A549 (cell line): ENCODE measurements at regions not wholly inside any gene's neighbourhood (a gene's known extent, or its start where the extent isn't known, plus 50 kb on each side); places are given as distances from the start of the nearest gene placed in this dataset.

Source experiments
- ATAC-seq, 2 experiments: fragments of 200-7000 bp in 1 of 2; fragments of >200 bp in 1 of 2; cut with Nextera tagmentation in 1 of 2; cut with Tn5 transposase in 1 of 2; 3 replicates each; pipeline versions ENCODE4 v1.8.0 to v1.9.1; 2018 to 2020; ENCODE audit warnings: mild to moderate bottlenecking in 1 of 2, moderate library complexity in 1 of 2
- CTCF ChIA-PET: fragments of 300-600 bp; sonication (Branson Sonifier 250); formaldehyde crosslinking; extraction: SDS; loops from one replicate; lab custom pipeline; 2021; ENCODE audit warnings: antibody characterized with exemption, inconsistent platforms; lab: Yijun Ruan, JAX
- POLR2A ChIA-PET: fragments of 350-600 bp; formaldehyde crosslinking; extraction: SDS; loops from one replicate; lab custom pipeline; 2021; ENCODE audit warnings: antibody characterized with exemption, inconsistent platforms; lab: Yijun Ruan, JAX
- DNase-seq, 2 experiments: peaks; one replicate each; pipeline versions ENCODE4 v3.0.0 to v3.0.0-alpha.2; 2011 to 2016; ENCODE audit warnings: low read depth in 1 of 2, low spot score in 1 of 2
- FAIRE-seq: peaks from 2 replicates; lab custom pipeline; 2011; peaks lifted over from hg19 to GRCh38; lab: Jason Lieb, UNC
- H3K27ac ChIP-seq, 2 experiments: fragments of >200 bp; sonication (Bioruptor Twin); formaldehyde crosslinking; 3 replicates each; pipeline ENCODE4 v1.5.1; 2016 to 2017
- H3K4me1 ChIP-seq: fragments of >200 bp; sonication (Bioruptor Twin); formaldehyde crosslinking; 3 replicates; pipeline ENCODE4 v1.6.1; 2016
- H3K4me2 ChIP-seq: fragments of >200 bp; sonication (Bioruptor Twin); formaldehyde crosslinking; 3 replicates; pipeline ENCODE4 v1.6.1; 2016
- H3K4me3 ChIP-seq: fragments of >200 bp; sonication (Bioruptor Twin); formaldehyde crosslinking; 3 replicates; pipeline ENCODE4 v1.5.1; 2016
- H3K9me3 ChIP-seq: fragments of >200 bp; sonication (Bioruptor Twin); formaldehyde crosslinking; 3 replicates; pipeline ENCODE4 v1.6.1; 2016
- ATOH8 ChIP-seq: fragments of 250-450 bp; sonication (Bioruptor Pico); IDR thresholded peaks from 2 replicates; pipeline ENCODE4 v1.5.0; 2020; ENCODE audit warnings: low read depth, mild to moderate bottlenecking, moderate library complexity
- BCL3 ChIP-seq: fragments of >200 bp; sonication (Bioruptor Twin); formaldehyde crosslinking; IDR thresholded peaks from 3 replicates; pipeline ENCODE4 v1.6.1; 2016
- BHLHE40 ChIP-seq: IDR thresholded peaks from 2 replicates; pipeline ENCODE4 v1.6.1; 2012; ENCODE audit warnings: low read depth, low read length, inconsistent platforms
- CBX2 ChIP-seq: fragments of 200-600 bp; sonication (generic); IDR thresholded peaks from 2 replicates; pipeline ENCODE4 v1.6.1; 2016; ENCODE audit warnings: low read depth, mild to moderate bottlenecking, borderline replicate concordance
- EHF ChIP-seq: fragments of 250-450 bp; sonication (Bioruptor Pico); IDR thresholded peaks from 2 replicates; pipeline ENCODE4 v1.5.0; 2020; ENCODE audit warnings: mild to moderate bottlenecking
- FOSB ChIP-seq: fragments of 250-450 bp; sonication (Bioruptor Pico); IDR thresholded peaks from 2 replicates; pipeline ENCODE4 v1.5.0; 2020; ENCODE audit warnings: mild to moderate bottlenecking, moderate library complexity
- FOXS1 ChIP-seq: fragments of 250-450 bp; sonication (Bioruptor Pico); IDR thresholded peaks from 2 replicates; pipeline ENCODE4 v1.5.0; 2020; ENCODE audit warnings: mild to moderate bottlenecking, moderate library complexity
- HES2 ChIP-seq: fragments of >200 bp; sonication (Bioruptor Twin); formaldehyde crosslinking; IDR thresholded peaks from 2 replicates; pipeline ENCODE4 v1.6.1; 2016
- HEYL ChIP-seq: fragments of 250-450 bp; sonication (Bioruptor Pico); IDR thresholded peaks from 2 replicates; pipeline ENCODE4 v1.8.0; 2021; ENCODE audit warnings: mild to moderate bottlenecking, moderate library complexity
- HOXB5 ChIP-seq: fragments of 250-450 bp; sonication (Bioruptor Pico); IDR thresholded peaks from 2 replicates; pipeline ENCODE4 v1.5.0; 2020; ENCODE audit warnings: mild to moderate bottlenecking, moderate library complexity
- JUN ChIP-seq, 2 experiments: fragments of >200 bp; sonication (Bioruptor Twin); formaldehyde crosslinking; IDR thresholded peaks; 2 replicates in 1 of 2; 3 replicates in 1 of 2; pipeline ENCODE4 v1.6.1; 2016 to 2017
- JUNB ChIP-seq: fragments of >200 bp; sonication (Bioruptor Twin); formaldehyde crosslinking; IDR thresholded peaks from 2 replicates; pipeline ENCODE4 v1.6.1; 2016
- KDM1A ChIP-seq: fragments of 200-600 bp; sonication (generic); IDR thresholded peaks from 2 replicates; pipeline ENCODE4 v1.6.1; 2016; ENCODE audit warnings: low read depth, mild to moderate bottlenecking
- MAX ChIP-seq: IDR thresholded peaks from 2 replicates; pipeline ENCODE4 v1.6.1; 2012
- MAZ ChIP-seq: fragments of 150-350 bp; IDR thresholded peaks from 2 replicates; pipeline ENCODE4 v1.6.1; 2014; ENCODE audit warnings: antibody characterized with exemption, low read depth, low read length, borderline replicate concordance
- NR3C1 ChIP-seq: fragments of >200 bp; sonication (Bioruptor Twin); formaldehyde crosslinking; IDR thresholded peaks from 3 replicates; pipeline ENCODE4 v1.6.1; 2017
- PBX3 ChIP-seq: IDR thresholded peaks from 2 replicates; pipeline ENCODE4 v1.6.1; 2012
- PHF8 ChIP-seq: fragments of 200-600 bp; sonication (generic); IDR thresholded peaks from 2 replicates; pipeline ENCODE4 v1.6.1; 2016; ENCODE audit warnings: low read depth, mild to moderate bottlenecking, antibody characterized with exemption, moderate library complexity, borderline replicate concordance
- POLR2A ChIP-seq: IDR thresholded peaks from 2 replicates; pipeline ENCODE4 v1.6.1; 2012; ENCODE audit warnings: mild to moderate bottlenecking, low read length
- RARB ChIP-seq: fragments of 250-450 bp; sonication (Bioruptor Pico); IDR thresholded peaks from 2 replicates; pipeline ENCODE4 v1.8.0; 2021; ENCODE audit warnings: mild to moderate bottlenecking, moderate library complexity
- RCOR1 ChIP-seq: fragments of 150-350 bp; IDR thresholded peaks from 2 replicates; pipeline ENCODE4 v1.6.1; 2014; ENCODE audit warnings: antibody characterized with exemption, low read length, low read depth
- REST ChIP-seq: fragments of 200-600 bp; sonication (generic); IDR thresholded peaks from 2 replicates; pipeline ENCODE4 v1.6.1; 2016; ENCODE audit warnings: antibody characterized with exemption, mild to moderate bottlenecking, moderate library complexity
- SREBF2 ChIP-seq: fragments of 450-650 bp; IDR thresholded peaks from 2 replicates; pipeline ENCODE4 v1.6.1; 2014; ENCODE audit warnings: mild to moderate bottlenecking, moderate library complexity
- TFCP2L1 ChIP-seq: fragments of 250-450 bp; sonication (Bioruptor Pico); IDR thresholded peaks from 2 replicates; pipeline ENCODE4 v1.5.0; 2021; ENCODE audit warnings: mild to moderate bottlenecking
- ZSCAN20 ChIP-seq: fragments of 250-450 bp; sonication (Bioruptor Pico); IDR thresholded peaks from 2 replicates; pipeline ENCODE4 v1.8.0; 2022; ENCODE audit warnings: mild to moderate bottlenecking, moderate library complexity
- WGBS: methylation state at CpG from one replicate; pipeline ENCODE4 v1.1.6; 2017; ENCODE audit errors: missing lambda C conversion rate; 5-methylcytosine and 5-hydroxymethylcytosine counted together

- FAIRE-seq, result no peak
- TF ChIP-seq PBX3 (no peak), REST (no peak), PHF8 (no peak), RCOR1 (no peak), NR3C1 (no peak), EHF (no peak), HOXB5 (CRISPR knock-in tag) (no peak), POLR2A (no peak), JUN (IDR thresholded peaks at IDR 0.05) (no peak), BHLHE40 (no peak), TFCP2L1 (CRISPR knock-in tag) (no peak), CBX2 (no peak), ATOH8 (CRISPR knock-in tag) (no peak), HES2 (no peak), SREBF2 (no peak), HEYL (CRISPR knock-in tag) (no peak)
- TF ChIP-seq, all 56 proteins: peak for 0
- Histone ChIP-seq H3K4me3 (no peak overlapping the region), H3K4me2 (no peak overlapping the region), H3K4me1 (no peaks in the 10 kb centered on the region), H3K27ac (no peak overlapping the region), H3K9me3 (no peaks in the 10 kb centered on the region)
- peak in 1 of 2 experiments; percentile 5 for DNase-seq
- ChIA-PET POLR2A (no interaction called here), CTCF (interaction anchor here (1.0 kb wide), 1 partner anchor 11 kb away, joined by 3 read pairs; no protein-coding TSS in a partner anchor)
- ATAC-seq, result no peak
- 1% methylated on average over 2 of the region's 2 CpGs for WGBS
Measured at GRCh38 chr14:56949828-56950227, 139.5 kb upstream of the OTX2 start.

GRCh38 chr14:56945291-56945690 lies 135.0 kb upstream of the OTX2 start:
- CTCF ChIA-PET, result no interaction called here
- 2% methylated on average over 2 of the region's 2 CpGs for WGBS
- H3K4me3 ChIP-seq, result no peak overlapping the region
- ATAC-seq, result no peak
- no peaks in the 10 kb centered on the region for H3K9me3 ChIP-seq
- TF ChIP-seq ATOH8 (CRISPR knock-in tag) (no peak), BCL3 (no peak), RARB (CRISPR knock-in tag) (no peak), FOXS1 (CRISPR knock-in tag) (no peak), MAZ (no peak), JUNB (no peak), FOSB (CRISPR knock-in tag) (no peak), MAX (no peak), HEYL (CRISPR knock-in tag) (no peak), CBX2 (no peak), ZSCAN20 (CRISPR knock-in tag) (no peak), PBX3 (no peak), KDM1A (no peak)
- TF ChIP-seq, all 56 proteins: peak for 0
- no peak for DNase-seq
- no peak overlapping the region for H3K27ac ChIP-seq
- POLR2A ChIA-PET, result no interaction called here
- H3K4me2 ChIP-seq, result no peak overlapping the region
- FAIRE-seq, result no peak
- no peaks in the 10 kb centered on the region for H3K4me1 ChIP-seq
